ENCODE measurements at regions not wholly inside any gene's neighbourhood (a gene's known extent, or its start where the extent isn't known, plus 50 kb on each side); places are given as distances from the start of the nearest gene placed in this dataset.

- no peak for DNase-seq
Observed at GRCh38 chr6:155970472-155970871, 514.8 kb upstream of the NOX3 start.

DNA sequence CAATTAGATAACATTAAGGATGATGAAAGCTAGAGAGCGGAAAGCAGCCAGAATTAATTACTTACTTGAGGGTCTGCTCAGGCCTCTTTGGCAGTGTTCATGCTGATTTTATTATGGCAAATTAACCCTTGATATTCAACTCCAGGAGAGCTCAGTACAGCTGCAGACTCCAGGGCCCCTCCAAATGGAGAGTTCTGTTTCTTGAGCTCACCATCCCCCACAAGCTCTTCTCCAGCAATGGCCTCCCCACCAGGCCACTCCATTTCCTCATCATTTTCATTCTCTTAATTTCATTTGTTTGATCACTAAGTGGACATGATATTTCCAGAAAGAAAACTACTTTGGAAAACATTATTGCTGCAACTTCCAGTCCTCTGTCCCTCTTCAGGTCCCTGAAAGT, 513.3 kb upstream of the NOX3 start:
- DNase-seq: no peak

DNA sequence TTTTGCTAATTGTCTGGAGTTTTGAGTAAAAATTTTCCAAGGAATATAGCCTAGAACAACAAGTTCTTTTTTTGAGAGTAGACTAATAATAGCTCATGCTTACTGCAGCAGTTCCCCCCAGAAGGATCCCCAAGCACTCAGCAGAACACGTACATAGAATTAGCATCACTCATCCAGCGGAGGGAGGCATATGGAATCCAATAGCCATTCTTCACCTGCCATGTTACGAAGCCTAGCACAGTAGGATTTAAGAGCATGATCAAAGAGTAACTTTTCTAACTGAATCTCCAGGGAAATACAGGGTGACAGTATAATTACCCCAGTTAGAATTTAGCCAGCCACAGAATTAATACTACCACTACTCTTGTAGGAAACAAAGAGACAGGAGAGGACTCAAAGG, 511.7 kb upstream of the NOX3 start:
- no peak for DNase-seq

DNA sequence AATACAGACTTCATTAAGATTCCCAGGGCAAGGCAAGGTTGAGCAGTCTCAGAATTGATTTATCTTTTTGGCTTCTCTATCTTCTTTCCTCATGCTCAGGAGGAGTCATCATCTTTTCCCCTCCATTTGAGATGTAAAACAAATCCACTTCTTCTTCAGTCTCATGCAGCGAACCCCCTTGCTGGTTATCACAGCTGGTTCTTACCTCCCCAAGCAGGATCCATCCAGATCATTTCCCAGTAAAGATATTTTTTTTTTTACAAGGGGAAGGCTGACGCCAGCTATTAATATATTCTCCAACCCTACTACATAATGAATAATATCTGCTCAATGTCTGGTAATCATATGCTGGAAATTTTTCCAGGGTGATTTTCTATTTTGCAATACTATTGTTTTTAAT, 508.9 kb upstream of the NOX3 start:
- no peak for DNase-seq

- no peak for DNase-seq
Observed at GRCh38 chr6:155962276-155962675, 506.6 kb upstream of the NOX3 start.

- DNase-seq: no peak
Observed at GRCh38 chr6:155959898-155960495, 504.4 kb upstream of the NOX3 start.

DNA sequence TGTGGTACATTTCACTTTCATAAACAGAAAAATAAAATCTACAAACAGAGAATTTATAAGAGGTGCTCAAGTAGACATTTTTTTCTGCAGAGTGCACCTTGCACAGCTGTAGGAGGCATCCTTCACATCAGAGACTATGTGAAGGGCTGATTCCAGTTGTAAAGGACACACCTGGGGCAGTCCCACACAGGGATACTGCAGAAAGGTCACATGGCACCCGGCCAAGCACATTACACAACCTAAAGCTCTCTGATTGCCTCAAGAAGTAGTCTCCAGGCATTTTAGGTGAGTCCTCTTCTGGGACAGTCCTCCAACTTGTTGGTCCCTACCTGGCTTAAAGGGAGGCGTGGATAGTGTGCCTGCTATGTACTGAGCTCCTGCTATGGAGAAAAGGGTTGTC, 502.9 kb upstream of the NOX3 start:
- no peak for DNase-seq

DNA sequence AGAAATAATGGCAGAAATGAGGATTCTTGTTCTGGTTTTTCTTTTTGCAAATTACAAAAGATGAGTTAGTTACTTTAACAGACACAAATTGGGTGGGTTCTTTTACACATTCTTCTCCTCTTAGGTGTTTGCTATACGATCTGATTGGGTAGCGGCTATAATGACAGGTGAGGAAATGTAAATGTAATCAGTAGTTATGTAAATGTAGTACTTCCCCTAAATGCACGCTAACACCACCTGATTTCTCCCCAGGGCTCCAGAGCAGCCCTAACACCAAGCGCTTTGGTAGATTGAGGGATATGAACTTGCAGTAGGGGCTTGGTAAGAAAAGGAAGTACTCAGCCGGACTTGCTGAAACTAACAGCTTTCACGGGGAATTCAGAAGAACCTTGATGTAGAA, 499.4 kb upstream of the NOX3 start:
- no peak for DNase-seq

- no peak for DNase-seq
Observed at GRCh38 chr6:155954149-155954548, 498.5 kb upstream of the NOX3 start.

DNA sequence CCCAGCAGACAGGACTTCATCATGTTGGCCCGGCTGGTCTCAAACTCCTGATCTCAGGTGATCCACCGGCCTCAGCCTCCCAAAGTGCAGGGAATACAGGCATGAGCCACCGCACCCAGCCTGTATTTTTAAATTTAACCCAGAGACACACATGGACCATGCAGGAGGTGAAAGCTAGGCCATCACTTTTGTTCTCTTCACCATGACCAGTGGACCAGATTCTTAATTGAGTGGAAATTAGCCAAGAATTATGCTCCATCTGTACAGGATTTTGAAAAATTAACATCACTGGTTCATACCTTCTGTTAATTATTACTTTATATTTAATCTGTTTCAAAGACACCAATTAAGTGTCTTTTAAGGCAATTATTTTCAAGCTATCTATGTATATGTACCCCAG, 493.6 kb upstream of the NOX3 start:
- no peak for DNase-seq

DNA sequence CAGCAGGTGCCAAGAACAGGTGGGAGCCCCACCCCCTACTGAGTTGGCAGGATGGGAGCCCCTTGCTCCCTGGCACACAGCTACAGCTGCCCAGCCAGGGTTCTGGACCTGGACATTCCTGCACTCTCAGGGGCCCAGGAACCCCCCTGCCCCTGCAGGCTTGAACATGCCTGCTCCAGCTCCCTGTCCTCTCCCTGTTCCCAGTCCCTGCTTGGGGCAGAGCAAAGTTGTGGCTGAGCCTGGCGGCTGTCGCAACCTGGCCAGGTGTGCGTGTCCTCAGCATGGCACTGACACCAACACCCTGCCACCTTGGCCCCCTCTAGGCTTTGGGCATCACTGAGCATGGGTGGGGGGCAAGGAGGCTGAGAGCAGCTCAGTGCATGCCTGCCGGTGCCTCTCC, 491.2 kb upstream of the NOX3 start:
- DNase-seq: no peak

DNA sequence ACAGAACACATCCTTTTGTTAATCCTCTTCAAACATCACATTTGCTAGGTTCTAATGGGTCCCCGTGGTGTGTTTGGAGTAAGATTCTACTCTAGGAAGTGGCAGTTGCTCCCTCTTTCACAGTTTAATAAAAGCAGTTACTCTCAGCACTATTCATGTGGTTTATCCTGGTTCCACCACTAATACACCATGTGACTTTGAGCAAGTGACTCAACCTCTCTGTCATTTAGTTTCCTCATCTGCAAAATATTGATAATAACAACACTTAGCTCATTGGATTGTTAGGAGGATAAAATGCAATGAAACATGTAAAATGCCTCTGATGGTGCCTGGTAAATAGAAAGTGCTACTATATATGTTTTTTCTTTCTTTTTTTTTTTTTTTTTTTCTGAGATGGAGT, 488.0 kb upstream of the NOX3 start:
- peak; percentile 25 for DNase-seq

DNA sequence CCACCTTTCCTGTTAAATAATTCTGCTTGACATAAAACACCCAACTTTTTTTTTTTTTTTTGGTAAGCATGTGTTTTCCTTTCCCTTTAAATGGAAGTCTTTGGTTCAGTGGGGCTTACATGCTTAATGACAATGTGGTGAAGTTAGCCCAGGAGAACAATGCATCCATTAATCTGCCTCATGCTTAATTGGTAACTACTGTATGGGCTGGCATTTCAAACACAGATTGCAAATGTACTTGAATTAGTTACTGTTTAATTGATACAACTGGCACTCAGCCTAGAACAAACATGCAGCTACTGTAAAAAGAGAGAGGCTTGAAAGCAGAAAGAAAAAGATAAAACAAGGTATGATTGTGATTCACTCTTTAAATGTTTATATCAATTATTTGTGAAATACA, 483.6 kb upstream of the NOX3 start:
- DNase-seq: no peak

GRCh38 chr6:155936551-155936950, 480.9 kb upstream of the NOX3 start:
- DNase-seq: no peak

GRCh38 chr6:155936127-155936526, 480.5 kb upstream of the NOX3 start:
- DNase-seq: no peak

DNA sequence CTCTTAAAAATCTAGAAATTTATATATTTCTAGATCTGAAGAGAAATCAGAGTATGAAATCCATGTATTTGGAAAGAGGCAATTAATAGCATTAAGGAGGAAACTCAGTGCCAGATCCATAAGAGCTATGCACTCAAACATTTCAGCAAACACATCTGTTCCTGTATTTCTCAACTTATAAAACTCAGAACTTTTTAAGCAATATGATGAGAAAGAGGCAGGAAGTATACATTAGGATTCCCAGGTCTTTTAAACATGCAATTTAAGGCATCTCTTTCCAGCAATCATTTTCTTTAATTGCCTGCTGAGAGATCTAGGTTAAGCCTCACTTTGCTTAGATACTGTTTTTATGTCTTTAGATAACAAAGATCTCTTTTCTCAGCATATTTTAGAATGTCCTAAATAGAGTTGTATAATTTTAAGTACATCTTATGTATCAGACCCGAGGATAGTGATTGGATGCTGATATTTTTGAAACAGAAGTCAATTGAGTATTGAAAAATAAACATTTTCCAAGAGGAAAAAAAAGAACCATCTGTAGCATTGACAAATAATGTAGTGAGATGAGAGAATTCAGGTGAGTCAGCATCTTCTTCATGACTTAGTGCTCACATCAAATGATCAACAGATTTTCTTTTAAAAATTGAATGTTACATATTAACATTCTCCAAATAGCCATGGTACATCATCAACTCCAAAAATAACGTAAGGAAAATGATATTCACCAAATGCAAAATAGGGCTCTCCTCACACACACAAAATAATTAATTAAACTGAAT, 461.4 kb upstream of the NOX3 start:
- no peak for DNase-seq

DNA sequence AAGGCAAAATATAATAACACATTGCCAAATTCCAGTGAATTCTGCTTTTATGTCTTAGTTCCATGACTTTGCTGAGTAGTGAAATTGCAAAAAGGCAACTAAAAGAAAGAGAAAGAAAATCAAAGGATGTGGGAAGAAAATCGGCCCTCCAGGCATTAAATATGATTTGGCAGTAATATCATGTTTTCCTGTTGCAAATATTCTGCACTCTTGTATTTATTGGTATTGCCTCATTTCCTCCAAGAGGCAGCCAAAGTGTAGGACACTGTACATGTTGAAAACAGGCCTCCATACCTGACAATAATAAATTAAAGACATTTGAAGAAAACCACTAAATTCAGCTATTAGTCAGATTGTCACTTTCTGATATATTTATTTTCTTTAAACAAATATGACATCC, 460.0 kb upstream of the NOX3 start:
- DNase-seq: no peak

GRCh38 chr6:155913816-155914215, 458.2 kb upstream of the NOX3 start:
- DNase-seq: no peak

GRCh38 chr6:155909710-155910109, 454.1 kb upstream of the NOX3 start:
- no peak for DNase-seq

DNA sequence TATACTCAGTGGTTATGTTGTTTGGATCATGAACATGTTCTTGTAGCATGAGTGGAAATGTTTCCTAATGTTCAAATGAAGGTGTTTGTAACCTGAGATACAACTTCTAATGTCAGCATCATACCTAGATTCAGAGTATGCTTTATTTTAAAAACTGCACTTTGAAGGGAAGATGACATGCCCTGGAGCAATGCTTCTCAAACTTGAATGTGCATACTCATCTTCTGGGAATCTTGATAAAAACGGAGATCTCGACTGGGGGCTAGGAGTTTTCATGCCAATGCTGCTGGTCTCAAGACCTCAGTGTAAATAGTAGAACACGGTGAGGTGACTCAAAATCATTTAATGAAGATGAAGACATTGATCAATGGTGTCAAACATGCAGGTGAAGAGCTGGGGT, 440.0 kb upstream of the NOX3 start:
- DNase-seq: no peak

DNA sequence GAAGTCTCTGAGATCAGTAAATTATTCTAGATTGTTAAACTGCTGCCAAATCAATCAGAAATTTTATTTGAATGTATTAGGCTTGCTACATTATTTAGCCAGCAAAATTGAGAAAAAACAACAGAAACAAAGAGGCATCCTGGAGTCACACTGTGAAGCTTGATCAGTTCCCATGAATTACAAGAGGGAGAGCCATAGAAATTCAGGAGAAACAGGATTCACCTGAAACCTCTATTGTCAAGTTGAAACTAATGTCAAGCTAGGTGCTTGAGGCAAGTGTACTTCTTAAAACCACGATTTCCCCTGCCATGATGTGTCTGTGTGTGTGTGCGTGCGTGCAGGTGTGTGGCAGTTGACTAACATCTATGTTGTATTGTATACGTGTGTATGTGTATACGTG, 439.1 kb upstream of the NOX3 start:
- DNase-seq: no peak

DNA sequence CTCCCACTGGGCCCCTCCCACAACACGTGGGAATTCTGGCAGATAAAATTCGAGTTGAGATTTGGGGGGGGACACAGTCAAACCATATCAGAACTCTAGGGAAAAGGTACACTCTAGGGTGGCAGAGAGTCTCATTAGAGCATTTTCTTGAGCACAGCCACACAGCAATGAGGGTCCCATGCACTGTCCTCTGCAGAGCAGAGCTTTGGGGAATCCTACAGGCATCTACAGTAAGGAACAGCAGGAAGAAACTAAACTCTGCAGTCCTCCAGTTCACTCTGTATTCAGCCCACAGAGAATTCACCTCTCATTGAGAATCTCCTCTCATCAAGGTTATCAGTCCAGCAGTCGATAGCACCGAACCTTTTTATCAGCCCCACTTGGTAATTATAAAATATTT, 438.6 kb upstream of the NOX3 start:
- no peak for DNase-seq

- DNase-seq: no peak
Observed at GRCh38 chr6:155890409-155890808, 434.8 kb upstream of the NOX3 start.

GRCh38 chr6:155889410-155889809, 433.8 kb upstream of the NOX3 start:
- no peak for DNase-seq

DNA sequence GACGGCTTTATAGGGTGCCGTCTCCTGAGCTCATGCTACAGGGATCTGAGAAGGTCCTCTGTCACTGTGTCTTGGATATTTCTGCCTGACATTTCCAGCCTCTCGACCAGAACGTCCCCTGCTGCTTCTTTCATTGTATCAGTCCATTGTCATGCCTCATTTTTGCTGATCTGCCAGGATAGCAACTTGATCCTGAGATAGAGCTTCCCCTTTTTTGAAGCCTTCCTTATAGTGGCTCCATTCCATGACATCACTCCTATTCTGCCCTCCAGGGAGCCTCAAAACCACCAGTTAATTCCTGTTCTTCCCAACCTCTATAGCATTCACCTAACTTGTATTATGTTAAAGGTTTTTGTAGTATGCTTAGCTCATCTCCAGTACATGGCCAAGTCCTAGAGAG, 431.8 kb upstream of the NOX3 start:
- peak; percentile 11 for DNase-seq

All from OCI-M1 (cell line).